HCT116 (cell line): ENCODE measurements at regions not wholly inside any gene's neighbourhood (a gene's known extent, or its start where the extent isn't known, plus 50 kb on each side); places are given as distances from the start of the nearest gene placed in this dataset.

Experiments used
- EGR1 ChIP-seq: IDR thresholded peaks from 2 replicates; pipeline ENCODE4 v1.6.1; 2012; ENCODE audit warnings: low read depth
- EZH2phosphoT487 ChIP-seq: fragments of 200-600 bp; IDR thresholded peaks from 2 replicates; pipeline ENCODE4 v1.6.1; 2018; ENCODE audit warnings: antibody characterized with exemption, borderline replicate concordance
- JUND ChIP-seq: IDR thresholded peaks from 2 replicates; pipeline ENCODE4 v1.6.1; 2012
- POLR2A ChIP-seq: IDR thresholded peaks from 2 replicates; pipeline ENCODE4 v1.7.0; 2011; ENCODE audit warnings: borderline replicate concordance; ENCODE audit not compliant: insufficient read depth, insufficient read length; ENCODE audit errors: extremely low read depth
- POLR2AphosphoS5 ChIP-seq: IDR thresholded peaks from 2 replicates; pipeline ENCODE4 v1.6.1; 2011; ENCODE audit warnings: mild to moderate bottlenecking, low read depth, low read length, moderate library complexity
- RAD21 ChIP-seq: IDR thresholded peaks from 2 replicates; pipeline ENCODE4 v1.6.1; 2012; ENCODE audit warnings: low read depth, mild to moderate bottlenecking
- SP1 ChIP-seq: IDR thresholded peaks from 2 replicates; pipeline ENCODE4 v1.6.1; 2012; ENCODE audit warnings: low read depth
- YY1 ChIP-seq: IDR thresholded peaks from 2 replicates; pipeline ENCODE4 v1.6.1; 2011; ENCODE audit warnings: low read length, low read depth, moderate library complexity, mild to moderate bottlenecking; ENCODE audit not compliant: insufficient replicate concordance; ENCODE audit errors: extremely low read depth
- ZFX ChIP-seq: fragments of 450-650 bp; IDR thresholded peaks from 2 replicates; pipeline ENCODE4 v1.6.1; 2017
- TF ChIP-seq, protein P1 (sequence below), 3 experiments: fragments of 200-600 bp in 1 of 3; sonication (generic) in 1 of 3; IDR thresholded peaks in 2 of 3; conservative IDR thresholded peaks in 1 of 3; 2 replicates each; pipeline ENCODE4 v1.5.1; 2012 to 2017; ENCODE audit warnings: low read depth in 2 of 3, low read length in 2 of 3, antibody characterized with exemption in 1 of 3, borderline replicate concordance in 1 of 3, control low read depth in 1 of 3, mild to moderate bottlenecking in 1 of 3, mixed read lengths in 1 of 3, mixed run types in 1 of 3, moderate library complexity in 1 of 3; ENCODE audit not compliant: insufficient read depth in 1 of 3
- TF ChIP-seq, protein P2 (sequence below): IDR thresholded peaks from 2 replicates; pipeline ENCODE4 v1.6.1; 2012
- TF ChIP-seq, protein P3 (sequence below): IDR thresholded peaks from 2 replicates; pipeline ENCODE4 v1.6.1; 2012

DNA sequence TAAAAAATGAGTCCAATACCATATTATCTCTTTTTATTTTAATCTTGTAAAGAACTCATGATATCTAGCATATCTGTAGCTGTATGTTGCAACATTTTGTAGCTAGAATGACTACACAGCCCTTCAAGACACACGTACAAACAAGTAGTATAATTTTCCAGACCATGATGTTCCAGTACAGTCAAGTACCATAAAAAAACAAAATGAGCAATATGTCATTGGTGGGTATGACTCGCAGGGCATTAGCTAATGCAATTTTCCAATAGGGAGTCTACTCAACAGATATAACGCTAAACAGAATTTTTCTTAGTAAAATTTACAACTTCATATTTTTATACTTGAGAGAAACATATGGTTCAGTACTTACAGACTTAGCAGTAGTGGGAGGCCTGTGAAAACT, 53.6 kb upstream of the UGP2 start:
- TF ChIP-seq, protein P1, sequence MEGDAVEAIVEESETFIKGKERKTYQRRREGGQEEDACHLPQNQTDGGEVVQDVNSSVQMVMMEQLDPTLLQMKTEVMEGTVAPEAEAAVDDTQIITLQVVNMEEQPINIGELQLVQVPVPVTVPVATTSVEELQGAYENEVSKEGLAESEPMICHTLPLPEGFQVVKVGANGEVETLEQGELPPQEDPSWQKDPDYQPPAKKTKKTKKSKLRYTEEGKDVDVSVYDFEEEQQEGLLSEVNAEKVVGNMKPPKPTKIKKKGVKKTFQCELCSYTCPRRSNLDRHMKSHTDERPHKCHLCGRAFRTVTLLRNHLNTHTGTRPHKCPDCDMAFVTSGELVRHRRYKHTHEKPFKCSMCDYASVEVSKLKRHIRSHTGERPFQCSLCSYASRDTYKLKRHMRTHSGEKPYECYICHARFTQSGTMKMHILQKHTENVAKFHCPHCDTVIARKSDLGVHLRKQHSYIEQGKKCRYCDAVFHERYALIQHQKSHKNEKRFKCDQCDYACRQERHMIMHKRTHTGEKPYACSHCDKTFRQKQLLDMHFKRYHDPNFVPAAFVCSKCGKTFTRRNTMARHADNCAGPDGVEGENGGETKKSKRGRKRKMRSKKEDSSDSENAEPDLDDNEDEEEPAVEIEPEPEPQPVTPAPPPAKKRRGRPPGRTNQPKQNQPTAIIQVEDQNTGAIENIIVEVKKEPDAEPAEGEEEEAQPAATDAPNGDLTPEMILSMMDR (IDR thresholded peaks at IDR 0.05 in 2 of 3, conservative IDR thresholded peaks at IDR 0.05 in 1 of 3; ENCODE audit: borderline replicate concordance in 1 of 3, insufficient read depth in 1 of 3, low read depth in 2 of 3, low read length in 2 of 3), result no peak
- TF ChIP-seq EGR1 (no peak), RAD21 (no peak), YY1 (no peak), JUND (no peak), ZFX (no peak), POLR2AphosphoS5 (no peak), SP1 (no peak), EZH2phosphoT487 (no peak), POLR2A (no peak)
- TF ChIP-seq, protein P2, sequence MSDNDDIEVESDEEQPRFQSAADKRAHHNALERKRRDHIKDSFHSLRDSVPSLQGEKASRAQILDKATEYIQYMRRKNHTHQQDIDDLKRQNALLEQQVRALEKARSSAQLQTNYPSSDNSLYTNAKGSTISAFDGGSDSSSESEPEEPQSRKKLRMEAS, result no peak
- TF ChIP-seq, protein P3, sequence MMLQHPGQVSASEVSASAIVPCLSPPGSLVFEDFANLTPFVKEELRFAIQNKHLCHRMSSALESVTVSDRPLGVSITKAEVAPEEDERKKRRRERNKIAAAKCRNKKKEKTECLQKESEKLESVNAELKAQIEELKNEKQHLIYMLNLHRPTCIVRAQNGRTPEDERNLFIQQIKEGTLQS, result no peak
